ENCODE measurements at regions not wholly inside any gene's neighbourhood (a gene's known extent, or its start where the extent isn't known, plus 50 kb on each side); places are given as distances from the start of the nearest gene placed in this dataset.
A peak's percentile ranks its signal among the peaks of the same experiment; 100 is the strongest.

- no peak for DNase-seq
Measured at GRCh38 chr9:113646946-113647914, 183.7 kb downstream of the RGS3 start.

DNA sequence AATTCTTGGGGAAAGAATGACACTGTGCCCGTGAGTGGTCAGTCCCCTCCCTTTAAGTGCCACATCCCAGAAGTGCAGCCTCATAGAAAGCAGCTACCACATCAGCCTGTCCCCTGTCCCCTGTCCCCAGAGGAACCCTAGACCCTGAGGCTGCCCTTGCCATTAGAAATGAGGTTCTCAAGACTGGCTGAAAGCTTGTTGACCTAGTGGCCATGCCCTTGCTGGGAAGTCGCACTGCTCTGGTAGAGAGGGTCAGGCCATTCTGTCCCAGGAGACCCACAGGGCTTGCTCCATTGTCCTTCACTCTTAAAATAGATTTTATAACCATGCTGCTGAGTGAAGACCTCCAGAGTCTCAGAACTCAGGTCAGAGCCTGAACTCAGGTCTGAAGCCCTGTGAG is 184.5 kb downstream of the RGS3 start:
- DNase-seq, result no peak

DNA sequence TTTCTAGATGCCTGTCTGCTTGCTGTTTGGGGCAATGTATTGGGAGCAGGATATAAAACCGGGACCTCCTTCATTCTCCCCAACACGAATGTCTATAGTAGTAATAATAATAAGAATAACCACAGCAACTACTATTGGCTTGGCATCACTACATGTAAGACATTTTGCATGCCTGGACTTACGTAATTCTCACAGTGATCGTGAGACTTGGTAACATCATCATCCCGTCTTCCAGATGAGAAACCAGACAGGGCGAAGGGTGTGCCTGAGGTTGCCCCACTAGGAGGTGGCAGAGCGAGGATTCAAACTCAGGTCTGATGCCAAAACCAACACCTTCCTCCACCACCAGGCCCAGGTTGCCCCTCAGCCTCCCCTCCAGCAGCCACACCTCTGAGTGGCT is 185.1 kb downstream of the RGS3 start:
- no peak for DNase-seq

- no peak for DNase-seq
Measured at GRCh38 chr9:113649054-113649453, 185.5 kb downstream of the RGS3 start.

GRCh38 chr9:113649855-113650206 is 186.3 kb downstream of the RGS3 start:
- no peak for DNase-seq

GRCh38 chr9:113650207-113651131 is 186.9 kb downstream of the RGS3 start:
- DNase-seq, result peak; percentile 47

DNA sequence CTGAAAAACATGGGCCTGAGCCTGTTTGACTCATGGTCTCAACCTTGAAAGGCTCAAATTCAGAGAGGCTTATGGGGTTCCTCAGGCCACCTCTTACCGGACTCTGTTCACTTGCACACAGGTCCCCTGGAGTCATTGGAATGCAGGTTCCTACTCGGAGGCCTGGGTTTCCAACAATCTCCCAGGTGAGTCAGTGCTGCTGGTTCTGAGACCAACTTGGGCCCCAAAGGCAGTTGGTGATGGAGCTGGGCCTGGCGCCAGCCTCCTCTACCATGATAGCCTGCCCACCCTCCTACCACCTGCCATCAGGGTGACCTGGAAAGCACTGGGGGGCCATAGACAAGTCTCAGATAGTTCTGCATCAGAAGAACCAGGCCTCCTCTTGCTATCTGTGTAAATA is 188.4 kb downstream of the RGS3 start:
- DNase-seq, result no peak

- no peak for DNase-seq
Measured at GRCh38 chr9:113652355-113653152, 189.0 kb downstream of the RGS3 start.

GRCh38 chr9:113653746-113654604 is 190.4 kb downstream of the RGS3 start:
- DNase-seq, result no peak

- no peak for DNase-seq
Measured at GRCh38 chr9:113654605-113655428, 191.3 kb downstream of the RGS3 start.

GRCh38 chr9:113656771-113657670 is 193.5 kb downstream of the RGS3 start:
- DNase-seq, result no peak

DNA sequence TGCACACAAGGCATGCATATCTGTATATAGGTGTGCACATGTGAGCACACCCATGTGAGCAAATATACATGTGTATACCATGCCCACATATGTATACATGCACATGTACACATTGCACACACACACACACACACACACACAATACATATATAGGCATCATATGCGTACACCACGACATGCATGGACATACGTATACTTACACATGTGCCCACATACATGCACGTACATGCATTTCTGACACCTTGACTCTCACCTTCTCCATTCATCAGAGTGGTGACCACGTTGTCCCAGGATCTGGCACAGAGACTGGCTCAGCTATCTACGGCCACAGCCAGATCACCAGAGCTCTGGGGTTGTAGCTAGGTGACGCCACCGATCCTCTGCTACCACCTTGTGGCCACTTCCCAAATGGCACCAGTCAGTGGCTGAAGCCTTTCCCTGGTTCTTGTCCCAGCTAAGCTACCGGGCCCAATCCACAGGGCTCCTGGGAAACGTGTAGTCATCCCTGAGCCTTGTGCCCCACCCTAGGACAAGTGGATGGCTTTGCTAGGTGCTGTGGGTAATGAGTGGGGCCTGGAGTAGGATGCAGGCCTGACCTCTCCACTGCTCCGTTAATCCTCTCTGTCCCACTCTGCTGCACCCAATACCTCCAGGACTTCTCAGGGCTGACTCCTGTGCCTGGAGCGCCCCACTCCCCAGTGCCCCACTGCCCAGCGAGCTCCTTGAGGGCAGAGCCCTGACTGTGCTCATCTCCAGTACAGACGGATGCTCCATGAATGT is 194.4 kb downstream of the RGS3 start:
- peak; percentile 28 for DNase-seq

DNA sequence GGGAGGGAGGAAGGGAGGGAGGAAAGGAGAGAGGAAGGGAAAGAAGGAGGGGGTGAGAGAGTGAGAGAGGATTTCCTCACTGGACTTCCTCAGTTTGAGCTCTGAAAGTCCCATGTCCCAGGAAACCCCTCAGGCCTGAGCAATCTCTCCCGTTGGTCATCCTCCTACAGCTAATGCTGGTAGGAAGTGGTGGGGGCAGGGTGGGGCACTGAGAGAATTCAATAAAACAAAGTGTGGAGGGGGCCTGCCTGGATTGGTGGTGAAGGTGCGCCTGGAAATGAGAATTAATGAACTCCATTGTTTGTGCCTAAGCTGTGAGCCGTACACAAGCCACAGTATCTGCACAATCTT is 195.0 kb downstream of the RGS3 start:
- no peak for DNase-seq

DNA sequence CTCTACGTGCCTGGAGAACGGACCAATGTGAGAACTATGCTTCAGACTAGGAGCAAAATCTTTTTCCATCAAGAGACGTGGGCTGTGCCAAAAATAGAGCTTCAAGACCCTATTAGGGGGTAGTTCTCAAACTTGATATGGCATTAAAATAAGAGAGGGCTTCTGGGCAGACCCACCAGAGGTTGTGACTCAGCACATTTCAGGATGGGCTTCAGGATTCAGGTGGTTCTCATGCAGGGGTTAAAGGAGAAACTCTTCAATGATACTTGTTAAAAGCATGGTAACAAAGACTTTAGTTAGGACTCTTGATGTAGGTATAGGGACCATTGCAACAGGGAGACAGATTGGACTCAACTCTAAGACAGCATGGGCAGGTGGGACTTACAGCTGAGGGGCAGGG is 195.5 kb downstream of the RGS3 start:
- no peak for DNase-seq

DNA sequence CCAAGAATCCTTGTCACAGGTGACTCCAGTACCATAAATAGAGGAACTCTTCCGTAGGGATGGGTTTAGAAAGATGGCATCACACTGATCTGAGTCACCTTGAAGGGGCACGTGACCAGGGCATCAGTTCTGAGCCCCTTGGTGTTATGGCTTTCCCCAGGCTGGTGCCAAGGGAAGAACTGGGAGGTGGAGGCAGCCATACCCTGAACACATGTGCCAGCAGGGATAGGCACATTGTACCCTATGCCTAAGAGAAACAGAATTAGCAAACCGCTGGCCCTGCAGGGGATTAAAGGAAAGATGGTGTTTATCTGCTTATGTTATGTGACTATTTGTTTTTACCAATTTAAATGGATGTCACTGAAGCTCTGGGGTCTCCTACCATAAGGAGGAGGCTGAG is 196.2 kb downstream of the RGS3 start:
- no peak for DNase-seq

GRCh38 chr9:113660196-113660595 is 196.7 kb downstream of the RGS3 start:
- no peak for DNase-seq

GRCh38 chr9:113661074-113661473 is 197.5 kb downstream of the RGS3 start:
- no peak for DNase-seq

DNA sequence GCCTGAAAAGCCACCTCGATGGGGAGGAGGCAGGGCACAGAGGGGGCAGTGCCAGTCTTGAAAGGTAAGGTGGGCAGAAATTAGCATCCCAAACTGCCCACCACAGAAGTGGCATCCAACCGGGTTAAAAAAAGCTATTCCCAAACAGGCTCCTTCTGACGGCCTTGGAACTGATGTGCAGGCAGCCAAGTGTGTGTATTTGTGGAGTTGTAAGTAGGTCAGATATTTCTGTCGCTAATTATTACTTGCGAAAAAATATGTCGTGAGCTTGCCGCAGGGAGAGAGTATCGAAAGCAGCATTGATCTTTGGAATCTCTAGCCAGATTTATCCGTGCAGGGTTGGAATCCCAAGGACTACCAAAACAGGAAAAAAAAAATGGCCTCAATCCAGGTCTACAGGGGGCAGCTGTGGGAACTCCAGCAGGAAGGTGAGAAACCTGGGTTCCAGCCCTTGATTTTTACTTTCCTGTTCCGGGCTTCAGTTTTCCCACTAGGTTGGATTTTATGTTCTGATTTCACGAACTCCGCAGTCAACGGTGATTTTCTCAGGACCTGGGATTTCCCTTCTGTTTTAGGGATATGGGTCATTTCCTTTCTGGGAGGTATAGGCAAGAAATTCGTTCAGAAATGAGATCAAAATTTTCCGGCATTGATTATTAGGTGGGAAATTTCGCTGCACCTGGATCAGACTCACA is 200.8 kb downstream of the RGS3 start:
- DNase-seq, result no peak

DNA sequence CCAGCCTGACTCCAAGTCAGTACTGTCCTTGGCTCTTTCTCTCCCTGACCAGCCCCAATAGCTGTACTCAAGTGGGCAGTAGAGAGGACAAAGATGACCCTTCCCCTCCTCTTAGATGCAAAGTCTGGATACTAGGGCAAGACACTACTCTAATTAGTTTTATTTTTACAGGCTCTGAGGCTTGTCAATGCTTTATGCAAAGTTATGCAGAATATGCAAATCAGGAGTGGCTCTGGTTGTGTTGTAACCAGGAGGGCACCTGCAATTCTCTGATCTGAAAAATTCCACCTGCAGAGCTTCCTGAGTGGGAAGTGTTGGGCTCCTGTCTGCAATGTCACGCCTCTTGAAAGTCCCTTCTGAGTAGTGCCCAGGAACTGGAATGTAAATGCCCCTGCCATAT is 201.5 kb downstream of the RGS3 start:
- no peak for DNase-seq

Data from NCI-H510A (cell line).